Ammon's horn (tissue), 1 donor: ENCODE measurements at regions not wholly inside any gene's neighbourhood (a gene's known extent, or its start where the extent isn't known, plus 50 kb on each side); places are given as distances from the start of the nearest gene placed in this dataset.

Experiments
- DNase-seq: peaks from one replicate; pipeline ENCODE4 v3.0.0-alpha.2; 2016; ENCODE audit warnings: low spot score

DNA sequence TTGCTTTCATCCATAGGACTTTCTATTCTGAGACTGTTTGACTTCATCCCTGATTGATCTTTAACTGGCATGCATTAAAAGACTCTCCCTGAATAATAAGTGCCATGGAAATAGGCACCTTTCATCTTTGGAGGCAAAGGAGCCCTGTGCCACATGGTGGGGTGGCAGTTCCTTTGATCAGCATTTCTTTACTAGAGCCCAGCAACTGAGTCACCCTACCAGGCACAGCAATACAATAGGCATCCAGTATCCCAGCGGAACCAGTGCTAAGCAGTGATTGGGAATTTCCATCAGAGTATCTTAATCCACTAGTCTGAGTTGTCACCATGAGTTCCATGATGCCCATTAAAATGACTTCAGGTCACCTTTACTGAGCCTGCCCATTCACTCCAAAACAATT is 476.1 kb upstream of the MPDZ start:
- no peak for DNase-seq

DNA sequence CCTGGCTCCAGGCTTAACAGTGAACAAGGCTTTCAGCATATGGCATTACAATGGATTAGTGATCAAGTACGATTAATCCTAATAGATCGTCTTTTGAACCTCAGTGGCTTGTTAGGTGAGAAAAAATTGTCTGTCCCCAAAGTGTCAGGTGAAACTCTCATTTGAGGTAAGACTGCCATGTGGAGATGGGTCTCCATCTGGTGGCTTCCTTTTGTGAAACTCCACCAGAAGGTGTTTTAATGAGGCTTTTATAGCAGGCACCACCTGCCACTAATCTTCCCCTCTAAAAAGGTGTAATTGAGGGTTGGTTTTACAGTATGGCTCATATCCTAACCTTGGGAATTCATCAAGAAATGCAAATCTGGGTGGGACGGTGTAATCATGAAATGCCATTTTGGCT is 471.1 kb upstream of the MPDZ start:
- no peak for DNase-seq

DNA sequence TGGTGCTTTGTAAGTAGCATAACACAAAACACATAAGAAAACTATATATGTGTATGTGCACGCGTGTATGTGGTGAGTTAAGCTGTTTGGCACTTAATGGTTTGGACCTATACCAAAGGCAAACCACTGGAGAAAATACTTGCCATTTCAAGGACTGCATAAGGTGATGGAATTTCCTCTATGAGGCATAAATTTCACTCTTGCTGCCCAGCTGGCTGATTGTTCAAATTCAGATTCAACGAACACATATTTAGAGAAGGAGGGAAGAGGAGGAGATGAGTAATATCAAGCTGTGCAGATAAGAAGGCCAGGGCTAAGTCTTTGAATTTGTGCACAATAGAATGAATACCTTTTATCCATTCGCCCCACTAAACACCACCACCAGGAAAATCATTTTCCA is 470.6 kb upstream of the MPDZ start:
- peak; percentile 10 for DNase-seq

DNA sequence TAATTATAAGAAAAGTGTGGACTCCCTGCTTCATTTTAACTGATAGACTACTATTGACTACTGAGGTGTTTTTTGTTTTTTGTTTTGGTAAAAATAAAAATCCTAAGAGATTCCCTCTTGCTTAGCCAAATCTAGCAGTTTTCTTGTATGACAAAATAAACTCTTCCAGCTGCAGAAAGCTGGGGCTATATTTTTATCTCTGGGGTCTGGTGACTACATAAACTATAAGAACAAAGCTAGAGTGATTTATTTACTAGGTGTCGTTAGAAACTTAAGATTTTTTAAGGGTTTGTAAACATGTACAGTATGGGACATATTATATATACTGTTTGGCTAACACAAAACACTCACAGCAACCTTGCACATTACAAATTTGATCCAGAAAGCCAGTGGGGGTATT is 467.4 kb upstream of the MPDZ start:
- DNase-seq, result no peak

DNA sequence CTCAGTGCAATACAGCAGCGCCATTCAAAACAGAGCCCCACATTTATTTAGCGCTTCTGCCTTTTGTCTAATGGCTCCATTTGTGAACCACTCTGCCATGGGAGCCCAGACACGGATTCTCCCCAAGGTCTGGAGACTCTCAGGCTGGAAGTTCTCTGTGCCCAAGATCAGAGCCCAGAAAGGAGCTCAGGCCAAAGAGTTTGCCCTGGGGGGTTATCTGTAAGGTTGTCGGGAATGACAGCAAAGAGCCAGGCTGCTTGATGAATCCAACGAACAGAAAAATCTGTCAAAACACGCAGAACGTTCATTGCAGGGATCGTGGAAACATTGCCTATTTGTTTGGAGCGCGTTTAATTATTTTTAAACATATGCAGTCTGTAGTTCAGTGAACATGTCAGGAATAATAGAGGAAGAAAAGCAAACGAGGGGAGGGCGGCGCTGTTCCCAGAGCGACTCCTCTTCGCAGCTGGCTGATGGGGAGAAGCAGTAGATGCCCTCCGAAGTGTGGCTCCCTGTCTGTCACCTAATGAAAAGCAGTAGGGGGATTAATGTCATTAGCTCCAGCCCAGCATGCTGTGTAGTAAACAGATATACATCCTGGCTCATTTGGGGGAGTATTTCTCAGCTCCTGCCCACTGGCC is 464.9 kb upstream of the MPDZ start:
- no peak for DNase-seq

DNA sequence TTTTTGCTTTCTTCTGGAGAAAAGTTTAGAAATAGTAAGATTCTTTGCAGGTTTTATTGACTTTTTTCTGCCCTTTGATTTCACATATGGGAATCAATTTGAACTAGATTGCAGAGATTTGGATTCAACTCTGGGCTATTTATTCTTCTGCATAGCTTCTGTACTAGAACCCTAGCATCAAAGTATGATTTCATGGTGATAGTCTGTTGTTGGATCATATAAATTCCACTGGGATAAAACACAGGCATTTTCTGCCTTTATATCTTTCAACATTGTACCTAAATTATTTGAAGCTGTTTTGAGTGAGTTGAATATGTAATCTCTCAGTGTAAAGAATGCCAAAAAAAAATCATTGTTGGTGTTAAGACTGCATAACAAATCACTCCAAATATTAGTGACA is 458.4 kb upstream of the MPDZ start:
- DNase-seq, result no peak

DNA sequence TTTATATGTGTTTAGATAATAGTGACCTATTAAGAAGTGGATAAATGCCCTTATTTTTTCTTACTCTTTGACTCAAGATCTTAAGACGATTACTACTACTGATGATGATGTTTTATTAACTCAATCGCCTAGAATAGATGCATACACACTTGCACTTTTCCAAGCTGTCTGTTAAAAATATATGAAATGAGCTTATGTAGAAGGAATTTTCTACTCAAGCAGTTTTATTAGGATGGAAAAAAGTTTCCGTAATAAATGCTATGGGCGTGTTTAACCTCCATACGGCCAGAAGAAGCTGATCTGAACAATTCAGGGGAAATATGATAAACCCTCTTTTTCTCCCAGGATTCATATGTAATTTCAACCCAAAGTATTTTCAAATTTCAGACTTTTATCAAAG is 455.7 kb upstream of the MPDZ start:
- DNase-seq, result no peak

DNA sequence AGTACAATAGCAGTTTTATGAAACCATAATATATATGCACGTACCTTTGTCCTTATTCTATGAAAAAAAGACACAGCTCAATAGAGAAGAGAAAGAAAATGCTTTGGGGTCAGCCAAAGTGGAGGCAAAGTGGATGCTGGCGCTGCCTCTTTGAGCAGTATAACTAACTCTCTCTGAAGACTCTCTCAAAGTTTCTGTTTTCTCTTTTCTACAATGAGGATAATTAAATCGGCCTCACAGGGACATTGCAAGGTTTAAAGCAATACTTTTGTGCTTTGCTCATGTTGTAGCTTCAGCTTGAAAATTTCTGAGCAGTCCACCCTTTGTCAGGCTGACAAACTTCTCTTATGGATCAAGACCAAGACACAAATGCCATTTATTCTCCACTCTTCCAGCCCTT is 455.1 kb upstream of the MPDZ start:
- no peak for DNase-seq

DNA sequence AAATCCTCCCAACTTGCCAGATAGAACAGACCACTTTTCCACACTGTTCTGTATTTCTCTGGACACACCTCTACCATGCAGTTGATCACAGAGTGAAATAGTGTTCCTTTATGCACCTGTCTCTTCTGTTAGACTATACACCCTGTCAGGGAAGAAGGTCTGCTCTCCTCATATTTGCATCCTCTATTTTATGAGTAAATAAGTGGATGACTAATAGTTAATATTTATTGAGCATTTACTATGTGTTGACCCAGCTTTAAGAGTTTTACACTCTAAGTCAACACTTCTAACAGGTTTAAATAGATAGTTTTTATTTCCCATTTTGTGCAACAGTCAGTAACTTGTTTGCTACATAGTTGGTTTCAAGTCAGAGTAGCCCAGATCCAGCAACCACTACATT is 452.8 kb upstream of the MPDZ start:
- DNase-seq, result no peak

DNA sequence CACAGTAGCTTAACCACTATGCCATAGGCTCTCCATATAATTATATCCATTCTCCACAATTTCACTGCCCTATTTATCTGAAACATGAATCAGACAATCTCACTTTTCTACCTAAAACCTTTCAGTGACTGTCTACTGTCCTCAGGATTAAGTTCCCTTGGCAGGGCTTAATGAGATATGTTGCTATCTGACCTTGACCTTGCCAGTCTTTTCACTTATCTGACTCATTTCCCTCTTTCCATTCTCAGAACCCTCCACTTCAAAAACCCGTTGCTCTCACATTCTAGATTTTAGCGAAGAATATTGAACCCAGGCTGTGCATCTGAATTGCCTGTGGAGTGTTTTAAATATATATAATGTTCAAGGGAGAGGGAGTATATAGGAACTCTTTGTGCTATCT is 452.1 kb upstream of the MPDZ start:
- no peak for DNase-seq

DNA sequence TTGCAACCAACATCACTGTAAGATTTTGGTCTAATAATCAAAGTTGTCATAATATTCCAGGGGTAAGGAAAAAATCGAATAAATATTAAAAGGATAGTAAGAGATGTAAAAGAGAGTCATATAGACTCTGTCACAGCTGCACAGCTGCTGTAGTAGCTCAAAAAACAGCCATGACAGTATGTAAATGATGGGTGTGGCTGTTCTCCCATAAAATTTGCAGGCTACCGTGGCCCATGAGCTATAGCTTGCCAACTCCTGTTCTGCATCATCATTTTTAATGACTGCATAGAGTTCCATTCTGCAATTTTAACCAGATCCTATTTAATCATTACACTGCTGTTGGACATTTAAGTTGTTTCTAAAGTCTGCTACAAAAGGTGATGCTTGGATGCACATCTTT is 450.5 kb upstream of the MPDZ start:
- DNase-seq, result no peak

DNA sequence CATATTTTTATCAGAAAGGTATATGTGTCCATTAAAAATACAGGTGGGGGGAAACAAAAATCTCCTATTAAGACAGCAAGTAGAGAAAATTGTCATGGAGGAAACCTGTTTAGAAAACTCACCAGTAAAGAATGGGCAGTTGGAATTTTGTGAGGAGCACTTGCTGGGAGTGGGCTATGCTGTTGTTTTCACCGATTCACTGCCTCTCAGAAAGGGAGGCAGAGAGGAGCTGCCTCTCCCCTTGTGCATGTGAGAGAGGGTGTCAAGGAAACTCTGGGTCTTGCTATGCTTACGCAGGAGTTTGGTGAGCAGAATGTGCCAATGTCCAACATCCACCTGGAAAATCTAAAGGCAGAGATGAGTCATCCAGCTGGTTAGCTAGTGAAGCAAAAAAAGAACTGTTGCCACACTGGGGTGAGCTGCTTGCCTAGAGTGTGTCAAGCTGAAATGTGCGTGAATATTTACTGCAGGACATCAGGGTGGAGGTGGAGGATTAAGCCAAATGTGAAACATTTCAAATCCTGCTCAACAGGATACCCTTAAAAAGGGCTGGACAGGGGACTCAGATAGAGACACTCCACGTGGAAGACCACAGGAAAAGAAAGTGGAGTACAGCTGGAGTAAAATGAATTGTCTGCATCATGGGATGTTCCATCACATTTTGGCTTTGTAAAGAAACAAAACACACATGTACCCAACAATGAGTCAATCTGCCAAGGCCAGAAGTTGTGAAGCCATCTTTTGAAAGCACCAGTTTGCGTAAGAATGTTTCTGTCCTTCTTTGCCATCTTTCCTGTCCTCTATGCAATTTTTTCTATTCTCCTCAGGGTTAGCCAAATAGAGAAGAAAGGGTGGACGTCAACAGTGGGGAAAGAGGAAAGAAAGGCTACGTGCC is 449.7 kb upstream of the MPDZ start:
- no peak for DNase-seq

DNA sequence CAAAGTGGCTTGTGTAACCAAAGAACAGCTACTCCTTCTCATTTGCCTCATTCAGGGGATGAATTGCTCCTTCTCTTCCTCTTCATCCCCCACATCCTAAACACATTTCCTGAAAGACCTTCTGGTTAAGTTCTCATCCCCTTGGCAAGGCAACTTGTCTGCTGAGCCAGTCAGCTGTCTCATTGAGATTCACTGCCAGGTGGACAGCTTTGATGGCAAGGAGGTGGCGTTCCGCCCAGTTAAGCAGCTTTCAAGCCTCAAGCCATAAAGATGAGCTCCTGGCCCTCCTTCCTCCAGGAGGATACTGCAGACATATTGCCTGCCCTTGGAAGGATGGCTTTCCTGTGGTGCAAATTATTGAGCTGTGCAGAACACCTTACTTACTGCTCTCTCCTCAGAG is 448.6 kb upstream of the MPDZ start:
- peak; percentile 37 for DNase-seq

DNA sequence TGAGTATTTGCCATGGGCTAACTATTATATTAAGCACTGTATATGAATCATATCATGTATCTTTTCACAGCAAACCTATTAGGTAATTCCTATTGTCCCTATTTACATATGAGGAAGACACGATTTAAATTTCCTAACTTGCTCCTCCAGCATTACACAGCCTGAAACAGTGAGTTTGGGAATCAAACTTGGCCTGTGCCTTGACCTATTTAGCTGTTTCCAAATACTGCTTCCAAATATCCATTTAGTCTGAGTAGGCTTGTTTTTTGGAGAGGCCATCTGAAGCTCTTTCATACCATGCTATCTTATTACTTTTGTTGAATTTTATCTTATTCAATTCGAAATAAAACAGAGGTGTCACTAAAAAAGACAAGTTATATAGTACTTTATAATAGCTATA is 447.3 kb upstream of the MPDZ start:
- no peak for DNase-seq

DNA sequence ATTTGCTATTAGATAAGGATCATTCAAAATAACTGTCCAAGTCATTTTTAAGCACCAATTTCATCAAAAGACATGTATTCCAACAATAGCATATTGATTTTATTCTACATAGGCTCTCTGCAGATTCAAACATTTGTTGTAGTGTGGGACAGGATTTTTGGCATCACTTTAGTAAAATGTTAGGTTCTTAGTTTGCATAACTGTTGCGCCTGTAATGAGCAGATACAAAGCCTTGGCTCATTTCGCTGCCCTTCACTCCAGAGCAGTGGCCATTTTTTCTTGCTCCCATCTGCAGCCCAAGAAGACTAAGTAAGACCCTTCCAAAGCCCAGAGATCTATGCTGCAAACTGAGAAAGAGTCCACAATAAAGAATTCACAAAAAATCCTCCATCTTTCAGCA is 446.0 kb upstream of the MPDZ start:
- DNase-seq, result no peak

DNA sequence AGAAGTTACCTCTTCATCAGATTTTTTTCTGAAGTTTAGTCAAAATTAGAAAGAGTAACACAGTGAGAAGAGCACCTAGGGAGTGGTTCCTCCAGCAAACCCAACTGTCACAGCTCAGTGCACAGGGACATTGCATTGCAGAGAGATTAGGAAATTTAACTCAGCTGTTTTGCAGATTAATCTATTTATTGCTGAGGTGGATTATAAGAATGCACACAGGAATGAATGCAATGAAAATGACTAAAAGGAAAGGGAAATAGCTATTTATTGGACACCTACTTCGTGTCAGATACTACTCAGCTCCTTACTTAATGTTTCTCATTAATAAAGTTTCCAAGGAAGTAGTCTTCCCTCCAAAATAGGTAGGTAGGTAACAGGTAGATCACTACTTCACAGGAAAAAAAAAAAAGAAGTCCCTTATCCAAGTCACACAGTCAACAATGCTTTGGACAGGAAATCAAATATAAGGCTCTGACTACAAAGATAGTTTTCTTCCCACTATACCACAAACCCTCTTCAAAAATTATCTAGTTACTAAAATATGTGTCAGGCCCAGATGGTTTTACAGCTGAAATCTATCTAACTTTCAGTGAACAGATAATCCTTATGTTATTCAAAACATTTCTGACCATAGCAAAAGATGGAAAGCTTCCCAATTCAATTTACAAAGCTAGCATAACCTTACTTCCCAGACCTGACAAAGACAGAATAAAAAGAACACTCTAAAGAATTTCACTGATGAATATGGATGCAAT is 442.2 kb upstream of the MPDZ start:
- DNase-seq, result no peak

DNA sequence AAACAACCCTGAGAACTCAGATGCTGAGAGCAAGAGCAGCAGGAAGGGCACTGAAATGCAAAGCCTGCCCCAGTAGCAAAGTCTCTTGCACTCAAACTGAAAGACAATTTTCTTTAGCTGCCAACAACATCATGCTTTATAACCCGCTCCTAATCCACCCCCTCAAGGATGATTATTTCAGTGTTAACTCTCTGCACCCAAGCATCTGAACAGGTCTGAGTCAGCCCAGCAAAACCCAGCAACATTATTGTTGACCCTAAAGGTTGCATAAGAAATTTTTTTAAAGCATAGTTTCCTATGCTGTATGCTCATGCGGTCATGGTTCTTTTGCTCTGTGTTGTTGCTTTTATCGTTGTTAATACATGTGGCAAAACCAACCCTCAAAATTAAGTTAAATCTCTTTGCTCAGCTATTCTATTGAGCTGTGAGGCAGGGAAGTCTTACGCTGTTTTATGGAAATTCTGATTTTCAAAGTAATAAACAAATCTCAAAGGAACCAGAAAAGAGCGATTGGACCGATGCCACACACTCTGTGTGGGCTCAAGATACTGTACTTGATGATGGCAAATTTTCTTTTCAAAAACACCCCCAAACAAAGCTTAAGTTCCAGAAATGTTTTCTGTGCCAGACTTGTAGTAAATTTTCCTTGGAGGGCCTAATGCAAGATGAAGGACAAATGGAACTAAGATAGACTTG is 440.6 kb upstream of the MPDZ start:
- no peak for DNase-seq

DNA sequence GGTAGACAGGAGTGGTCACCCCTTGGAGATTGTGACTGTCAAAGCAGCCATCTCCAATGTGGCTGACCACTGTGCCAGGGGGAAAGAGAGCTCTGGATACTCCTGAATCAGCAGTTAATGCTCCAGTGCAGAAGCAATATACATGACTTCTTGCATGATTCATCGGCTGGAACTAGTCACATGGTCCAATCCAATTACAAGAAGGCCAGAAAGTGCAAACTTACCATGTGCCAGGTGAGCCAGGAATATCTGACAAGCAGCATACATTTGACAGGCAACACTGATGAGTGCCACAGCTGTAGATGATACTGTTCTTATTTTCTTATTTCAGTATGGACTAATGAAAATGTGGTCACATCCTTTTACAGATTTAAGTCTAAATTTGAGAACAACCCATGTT is 440.0 kb upstream of the MPDZ start:
- no peak for DNase-seq

DNA sequence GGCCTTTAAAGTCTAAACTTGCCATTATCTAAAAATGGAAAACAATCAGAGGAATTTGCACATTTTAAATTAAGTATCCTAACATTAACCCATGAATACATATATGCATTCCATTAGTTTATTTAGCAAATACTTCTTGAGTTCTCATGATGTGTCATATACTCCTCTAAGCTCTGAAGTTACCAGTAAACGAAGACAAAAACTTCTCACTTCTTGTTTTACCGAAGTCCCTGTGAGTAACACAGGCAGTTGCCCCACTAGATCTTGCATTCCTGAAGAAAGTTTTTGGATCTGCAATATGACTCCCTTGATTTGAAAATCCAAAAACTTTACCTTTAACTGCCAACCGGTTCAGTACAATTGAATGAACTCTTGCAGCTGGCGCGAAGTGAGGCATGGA is 439.0 kb upstream of the MPDZ start:
- DNase-seq, result no peak

DNA sequence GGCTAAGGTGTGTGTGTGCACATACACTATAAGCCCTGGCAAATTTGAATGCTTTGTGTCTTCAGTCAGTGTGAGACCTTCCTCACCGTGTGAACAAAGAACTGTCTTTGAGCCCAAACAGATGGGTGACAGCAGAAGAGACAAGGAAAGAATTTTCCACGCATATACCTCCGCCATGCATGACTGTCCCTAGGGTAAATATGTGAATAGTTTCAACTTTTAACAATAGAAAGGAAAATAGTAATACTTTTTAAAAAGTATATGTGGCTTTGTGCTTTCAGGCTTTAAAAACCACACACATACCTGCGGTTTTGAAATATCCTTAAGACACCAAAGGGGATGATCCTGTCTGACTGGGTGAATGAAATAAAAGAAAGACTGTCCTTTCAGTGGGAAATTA is 438.6 kb upstream of the MPDZ start:
- DNase-seq, result no peak

DNA sequence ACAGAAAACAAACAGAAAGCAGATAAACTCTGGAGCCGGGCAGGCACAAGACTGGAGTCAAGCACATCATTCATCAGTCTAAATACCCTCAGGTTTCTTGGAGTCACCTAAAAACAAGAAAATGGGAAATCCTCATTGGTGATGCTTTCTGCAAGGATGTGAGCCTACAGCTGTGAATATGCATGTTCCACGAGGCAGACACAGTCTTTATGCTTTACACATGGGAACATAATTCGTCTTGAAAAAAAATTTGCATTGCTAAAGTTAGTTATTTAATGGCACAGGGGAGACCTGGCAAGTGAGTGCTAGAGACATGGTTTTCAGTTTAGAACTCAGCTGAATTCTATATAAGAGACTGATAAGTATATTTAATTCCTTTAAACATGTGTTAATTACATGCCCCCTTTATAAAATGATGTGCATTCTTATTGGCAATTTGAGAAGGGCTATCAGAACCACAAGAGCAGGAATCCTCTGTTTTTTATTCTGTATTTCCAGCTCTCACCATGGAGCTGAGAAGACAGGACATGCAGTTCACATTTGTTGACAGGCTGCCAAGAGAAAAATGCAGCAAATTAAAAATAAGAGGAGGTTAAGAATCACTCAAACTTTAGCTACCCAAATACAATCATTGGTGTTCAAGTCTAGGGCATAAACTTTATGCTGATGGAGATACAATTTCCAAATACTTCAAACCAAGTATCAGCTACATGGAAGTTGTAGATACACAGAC is 438.0 kb upstream of the MPDZ start:
- DNase-seq, result no peak
